GM19240 (cell line): ENCODE measurements at regions not wholly inside any gene's neighbourhood (a gene's known extent, or its start where the extent isn't known, plus 50 kb on each side); places are given as distances from the start of the nearest gene placed in this dataset.
"Not testable (repeated sequence)": the region's sequence is repeated elsewhere in the genome, so short reads cannot be mapped to it uniquely, and the experiment has no call there.

Experiments
- DNase-seq: peaks from one replicate; pipeline ENCODE4 v3.0.0; 2011; ENCODE audit warnings: low spot score; ENCODE audit not compliant: insufficient read length

DNA sequence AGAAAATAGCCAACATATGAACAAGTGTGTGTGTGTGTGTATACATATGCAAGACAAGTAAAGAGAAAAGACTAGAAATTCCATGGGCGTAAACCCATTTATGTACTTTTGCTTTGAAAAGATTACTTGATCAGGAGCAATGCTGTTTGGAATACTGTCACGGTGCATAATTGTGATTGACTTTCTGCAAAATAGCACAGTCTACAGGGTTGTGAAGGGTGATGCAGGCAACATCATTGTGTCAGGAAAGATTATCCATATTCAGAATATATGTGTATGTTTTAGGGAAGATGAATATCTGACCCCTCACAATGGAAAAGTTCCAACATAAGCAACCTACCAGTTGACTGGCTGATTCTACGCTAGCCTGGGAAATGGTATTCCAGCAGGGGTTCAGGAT lies 307.7 kb downstream of the JRKL start:
- no peak for DNase-seq

DNA sequence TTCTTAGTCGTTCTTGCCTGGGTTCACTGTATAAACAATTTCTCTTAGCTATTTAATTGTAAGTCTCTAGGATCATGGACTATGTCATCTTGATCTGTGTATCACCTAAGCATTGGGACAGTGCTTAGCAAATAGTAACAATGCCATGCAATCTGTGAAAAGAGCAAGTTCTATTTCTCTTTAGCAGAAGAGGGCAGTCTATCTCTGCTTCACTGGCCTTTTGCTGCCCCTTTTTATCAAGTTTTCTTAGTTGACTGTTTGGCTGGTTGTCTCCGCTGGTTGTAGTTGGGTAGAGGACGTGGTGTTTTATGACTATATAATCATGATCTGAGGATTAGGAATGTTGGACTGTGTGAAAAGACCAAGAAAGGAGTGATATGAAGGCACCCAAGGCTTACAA lies 315.0 kb downstream of the JRKL start:
- DNase-seq, result no peak

DNA sequence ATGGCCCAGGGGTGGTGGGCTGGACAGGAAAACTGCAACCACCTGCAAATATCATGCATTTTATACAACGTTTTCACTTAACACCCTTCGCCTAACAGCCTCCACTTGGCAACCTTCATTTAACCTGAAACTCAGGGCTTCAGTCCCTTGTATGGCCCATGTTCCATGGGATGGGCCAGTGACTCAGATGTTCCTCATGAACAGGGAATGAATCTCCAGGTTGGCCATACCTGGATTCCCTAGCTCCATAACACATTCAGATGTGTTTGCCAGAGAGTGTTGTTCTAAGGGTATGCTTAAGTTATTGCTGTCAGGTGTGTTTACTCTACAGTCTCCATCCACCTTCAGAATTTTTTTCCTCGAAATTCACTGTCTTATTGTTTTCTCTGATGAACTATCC lies 316.9 kb downstream of the JRKL start:
- no peak for DNase-seq

GRCh38 chr11:96707273-96707672 lies 317.5 kb downstream of the JRKL start:
- no peak for DNase-seq

- DNase-seq, result no peak
Measured at GRCh38 chr11:96708219-96708878, 318.5 kb downstream of the JRKL start.

DNA sequence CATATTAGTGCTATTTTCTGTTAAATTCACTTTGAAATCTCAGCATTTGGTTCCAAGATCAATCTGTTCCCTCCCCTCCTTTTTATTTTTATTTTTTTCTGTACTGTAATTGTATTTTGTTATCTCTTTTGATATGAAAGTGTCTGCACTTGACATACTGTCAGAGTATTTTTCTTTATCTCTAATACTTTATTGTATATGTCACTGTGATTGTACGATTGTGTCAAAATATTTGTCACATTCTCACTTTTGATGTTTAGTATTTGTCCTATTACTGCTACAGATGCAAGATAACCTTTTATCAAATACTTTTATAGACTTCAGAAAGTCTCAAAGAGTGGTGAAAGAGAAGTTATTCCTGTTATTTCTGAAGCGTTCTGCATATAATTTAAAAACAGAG lies 323.5 kb downstream of the JRKL start:
- no peak for DNase-seq

DNA sequence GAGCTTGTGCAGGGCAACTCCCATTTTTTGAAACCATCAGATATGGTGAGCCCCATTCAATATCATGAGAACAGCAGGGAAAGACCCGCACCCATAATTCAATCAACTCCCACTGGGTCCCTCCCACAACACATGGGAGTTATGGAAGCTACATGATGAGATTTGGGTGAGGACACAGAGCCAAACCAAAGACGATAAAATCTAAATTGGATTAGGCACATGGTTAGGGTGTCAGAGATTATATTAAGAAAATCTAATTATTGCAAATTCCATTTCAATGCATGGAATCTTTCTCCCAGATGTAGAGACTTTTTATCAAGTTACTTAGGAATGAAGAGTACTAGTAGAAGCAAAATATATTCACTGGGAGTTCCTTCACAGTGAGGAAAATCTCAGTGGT lies 324.9 kb downstream of the JRKL start:
- no peak for DNase-seq

DNA sequence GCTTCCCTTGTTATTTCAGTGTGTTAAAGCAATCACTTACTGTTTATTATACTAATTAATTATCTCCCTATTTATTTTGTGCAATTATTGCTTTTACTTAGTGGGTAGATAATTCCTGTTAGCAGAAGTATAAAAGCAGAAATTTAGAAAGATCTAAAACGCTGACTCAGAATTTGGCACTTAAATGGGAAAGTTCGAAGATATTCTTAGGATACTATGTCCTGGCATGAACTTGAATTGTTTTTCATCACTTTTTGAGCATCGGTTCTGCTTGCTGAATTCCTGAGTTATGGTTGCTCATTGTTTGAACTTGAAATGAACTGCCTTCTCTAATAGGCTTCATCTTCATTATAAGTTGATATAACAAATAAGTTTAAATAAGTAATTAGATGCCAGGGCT lies 325.4 kb downstream of the JRKL start:
- DNase-seq, result no peak

- DNase-seq, result no peak
Measured at GRCh38 chr11:96736601-96737000, 346.8 kb downstream of the JRKL start.

GRCh38 chr11:96738311-96738710 lies 348.5 kb downstream of the JRKL start:
- no peak for DNase-seq

DNA sequence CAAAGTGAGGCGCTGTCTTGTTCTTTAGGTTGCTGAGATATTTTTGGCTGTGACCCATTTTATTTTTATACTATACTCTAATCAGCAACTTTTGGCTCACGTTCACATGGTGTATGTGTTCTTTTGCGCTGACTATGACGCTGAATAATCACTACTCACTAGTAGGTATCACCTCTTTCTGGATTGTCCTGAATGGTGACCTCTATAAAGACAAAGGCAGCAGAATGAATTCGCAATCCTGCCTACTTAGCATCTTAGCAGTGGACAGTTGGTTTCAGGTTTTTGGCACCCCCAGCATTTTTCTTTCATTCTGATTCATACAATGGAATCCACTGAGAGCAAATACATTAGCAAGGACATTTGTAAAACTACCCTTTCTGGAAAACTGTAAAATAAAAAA lies 351.3 kb downstream of the JRKL start:
- no peak for DNase-seq

DNA sequence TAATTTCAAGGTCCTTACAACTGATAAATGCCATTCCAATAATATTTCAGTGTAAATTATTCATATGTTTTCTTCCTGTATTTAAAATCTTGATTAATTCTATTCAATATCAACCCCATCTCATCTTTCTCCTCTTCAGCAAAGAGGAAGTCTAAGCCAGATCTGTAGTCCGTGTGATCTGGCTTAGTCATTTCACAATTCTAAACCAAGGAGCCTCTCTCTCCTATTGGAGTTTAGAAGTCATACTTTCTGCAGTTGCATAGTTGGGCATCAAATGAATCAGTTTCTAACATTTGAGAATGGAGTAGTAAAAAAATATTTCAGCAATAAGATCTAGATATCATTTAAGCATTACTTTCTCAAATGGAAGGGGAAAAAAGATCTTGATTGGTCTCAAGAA lies 354.9 kb downstream of the JRKL start:
- DNase-seq, result no peak

DNA sequence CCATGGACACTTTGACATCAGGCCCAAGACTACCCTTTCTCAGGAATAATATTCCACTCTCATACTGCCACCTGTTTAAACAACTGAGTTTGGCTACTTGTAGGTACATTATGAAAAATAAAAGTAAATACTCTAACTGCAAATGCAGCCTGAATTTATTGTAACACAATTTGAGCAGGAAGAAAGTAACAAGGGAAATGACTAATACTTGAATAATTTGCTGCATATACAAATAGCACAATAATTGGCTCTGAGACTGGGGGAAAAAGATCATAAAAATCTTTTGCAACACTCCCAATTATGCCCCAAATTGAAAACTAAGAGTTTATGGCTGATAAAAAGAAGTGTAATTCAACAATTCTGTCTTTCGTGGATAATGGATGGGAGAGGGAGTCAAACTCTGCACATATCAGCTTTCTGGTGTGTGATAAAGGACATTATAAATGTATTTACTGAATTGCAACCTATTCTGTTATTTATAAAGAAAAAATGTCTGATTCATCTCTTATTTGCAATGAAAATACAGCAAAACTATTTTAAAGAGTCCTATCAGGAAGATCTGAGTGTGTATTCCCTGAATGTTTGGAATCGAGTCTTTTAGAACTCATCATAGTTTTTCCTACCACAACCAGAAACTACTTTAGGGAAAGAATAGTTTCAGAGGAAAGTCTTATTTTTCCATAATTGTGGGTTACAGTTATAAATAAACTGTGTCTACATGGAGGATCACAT lies 359.0 kb downstream of the JRKL start:
- no peak for DNase-seq

DNA sequence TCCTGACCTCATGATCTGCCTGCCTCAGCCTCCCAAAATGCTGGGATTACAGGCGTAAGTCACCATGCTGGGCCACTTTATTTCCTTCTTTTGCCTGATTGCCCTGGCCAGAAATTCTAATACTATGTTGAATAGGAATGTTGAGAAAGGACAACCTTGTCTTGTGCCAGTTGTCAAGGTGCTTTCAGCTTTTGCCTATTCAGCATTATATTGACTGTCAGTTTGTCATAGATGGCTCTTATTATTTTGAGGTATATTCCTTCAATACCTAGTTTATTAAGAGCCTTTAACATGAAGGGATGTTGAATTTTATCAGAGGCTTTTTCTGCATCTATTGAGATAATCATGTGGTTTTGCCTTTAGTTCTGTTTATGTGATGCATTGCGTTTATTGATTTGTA lies 362.0 kb downstream of the JRKL start:
- DNase-seq, result not testable (repeated sequence)

GRCh38 chr11:96752221-96752620 lies 362.4 kb downstream of the JRKL start:
- no peak for DNase-seq

- no peak for DNase-seq
Measured at GRCh38 chr11:96753997-96754396, 364.2 kb downstream of the JRKL start.

DNA sequence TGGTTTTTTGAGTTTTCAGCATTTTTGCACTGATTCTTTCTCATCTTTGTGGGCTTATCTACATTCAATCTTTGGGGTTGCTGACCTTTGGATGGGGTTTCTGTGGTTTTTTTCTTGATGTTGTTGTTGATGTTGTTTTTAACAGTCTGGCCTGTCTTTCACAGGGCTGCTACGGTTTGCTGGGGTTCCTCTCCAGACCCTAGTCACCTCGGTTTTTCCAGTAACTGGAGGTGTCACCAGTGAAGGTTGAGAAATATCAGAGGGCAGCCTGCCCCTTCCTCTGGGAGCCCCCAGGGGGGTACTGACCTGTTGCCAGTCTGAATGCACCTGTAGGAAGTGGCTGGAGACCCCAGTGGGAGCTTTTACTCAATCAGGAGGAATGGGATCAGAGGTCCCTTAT lies 365.4 kb downstream of the JRKL start:
- DNase-seq, result no peak

- no peak for DNase-seq
Measured at GRCh38 chr11:96755752-96756151, 365.9 kb downstream of the JRKL start.

GRCh38 chr11:96758957-96759356 lies 369.1 kb downstream of the JRKL start:
- DNase-seq, result no peak

GRCh38 chr11:96760306-96760705 lies 370.5 kb downstream of the JRKL start:
- DNase-seq, result no peak

DNA sequence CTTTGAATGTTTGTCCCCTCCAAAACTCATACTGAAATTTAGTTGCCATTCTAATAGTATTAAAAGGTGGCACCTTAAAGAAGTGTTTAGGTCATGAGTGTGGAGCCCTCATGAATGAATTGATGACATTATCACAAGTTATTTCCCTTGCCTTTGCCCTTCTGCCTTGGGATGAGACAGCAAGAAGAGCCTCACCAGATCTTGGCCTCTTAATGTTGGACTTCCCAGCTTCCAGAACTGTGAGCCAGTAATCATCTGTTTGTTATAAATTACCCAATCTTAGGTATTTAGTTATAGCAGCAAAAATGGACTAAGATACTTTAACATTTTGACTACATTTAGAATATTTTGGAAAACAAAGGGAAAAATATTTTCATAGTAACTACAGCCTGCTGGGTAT lies 371.0 kb downstream of the JRKL start:
- DNase-seq, result no peak

DNA sequence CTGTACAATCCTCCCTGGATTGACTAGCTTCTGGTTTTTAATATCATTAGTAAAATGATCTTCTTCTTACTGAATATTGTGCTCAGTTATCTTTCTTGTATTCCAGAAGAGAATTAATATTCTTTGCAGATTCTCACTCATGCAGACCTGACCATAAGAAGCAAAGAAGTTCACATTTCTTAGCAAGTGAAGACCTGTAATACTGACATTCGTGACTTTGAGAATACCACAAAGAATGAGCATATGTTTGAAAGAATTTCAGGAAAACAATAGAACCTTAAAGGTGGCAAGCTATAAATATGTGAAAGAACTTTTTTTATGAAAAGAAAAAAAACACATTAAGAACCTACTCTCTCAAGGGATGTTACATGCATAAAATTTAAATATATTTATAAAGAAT lies 371.6 kb downstream of the JRKL start:
- no peak for DNase-seq

DNA sequence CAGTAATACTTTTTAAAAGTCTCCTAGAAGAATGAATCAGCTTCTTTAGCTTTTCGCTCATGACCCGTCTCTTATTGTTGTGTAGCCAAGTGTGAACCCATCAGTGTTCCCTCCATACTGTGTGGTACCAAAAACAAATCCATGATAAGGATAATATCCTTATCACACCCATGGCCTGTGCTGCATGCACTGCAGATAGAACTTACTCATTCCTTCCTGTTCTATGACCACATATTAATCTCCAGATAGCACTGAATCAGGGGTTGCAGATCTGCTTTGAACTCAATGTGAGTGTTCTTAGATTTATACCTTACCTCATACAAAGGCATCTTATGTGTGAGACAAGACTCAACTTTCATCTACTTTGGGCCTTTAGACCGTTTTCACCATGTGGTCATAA lies 373.4 kb downstream of the JRKL start:
- DNase-seq, result no peak
